Hypothalamus (tissue), 51 donors: ENCODE measurements at regions not wholly inside any gene's neighbourhood (a gene's known extent, or its start where the extent isn't known, plus 50 kb on each side); places are given as distances from the start of the nearest gene placed in this dataset.

Experiments used
- DNase-seq, 51 donors: peaks; one replicate each; lab custom pipeline; 2025; lab: John Stamatoyannopoulos, UW

DNA sequence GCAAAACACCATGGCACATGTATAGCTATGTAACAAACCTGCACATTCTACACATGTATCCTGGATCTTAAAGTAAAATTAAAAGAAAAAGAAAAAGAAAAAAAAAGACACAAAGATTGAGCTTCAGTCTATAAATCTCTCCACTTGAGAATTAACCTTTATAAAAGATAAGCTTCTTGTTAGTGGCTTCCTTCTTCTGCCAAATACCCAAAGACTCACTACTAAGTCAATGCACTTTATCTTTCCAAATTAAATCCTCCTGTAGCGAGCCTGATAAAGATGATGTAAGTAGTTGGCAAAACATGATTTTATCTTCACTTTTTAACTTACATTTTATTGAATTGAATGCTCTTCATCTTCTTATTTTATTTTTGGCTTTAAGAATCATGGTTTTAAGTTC is 349.9 kb downstream of the TRIB2 start:
- DNase-seq: no peak

DNA sequence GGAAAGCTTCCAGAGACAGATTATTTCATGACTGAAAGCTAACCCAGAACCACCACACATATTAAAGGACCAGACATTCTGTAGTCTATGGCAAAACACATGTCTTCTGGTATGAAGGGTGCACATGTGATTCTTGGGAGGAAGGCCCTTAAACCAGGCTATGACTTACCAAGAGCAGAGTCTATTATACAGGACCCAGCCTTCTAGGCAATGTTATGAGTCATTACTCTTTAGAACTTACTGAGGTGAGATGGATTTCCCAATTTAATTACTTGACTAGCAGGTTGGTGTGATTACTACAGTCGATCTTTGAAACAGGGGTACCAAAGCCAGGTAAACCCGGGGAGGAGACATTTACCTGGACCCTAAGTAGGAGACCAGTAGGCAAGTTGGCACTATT is 350.8 kb downstream of the TRIB2 start:
- no peak for DNase-seq

DNA sequence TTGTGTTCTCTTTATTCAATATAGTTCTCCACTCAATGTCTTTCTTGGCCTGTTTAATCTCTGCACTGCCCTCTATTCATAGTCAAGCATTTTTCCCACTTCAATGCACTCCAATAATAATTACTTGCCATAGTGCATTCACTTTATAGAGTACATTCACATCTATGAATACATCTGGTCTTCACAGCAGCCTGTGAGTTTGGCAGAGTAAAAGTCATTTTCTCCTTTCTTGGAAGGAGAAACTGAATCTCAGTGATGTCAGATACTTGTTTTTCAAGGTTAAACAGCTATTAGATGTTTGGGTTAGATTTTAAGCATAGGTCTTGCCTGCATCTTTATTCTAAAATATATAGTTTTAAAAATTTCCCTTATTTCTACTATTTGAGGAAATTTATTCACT is 373.2 kb downstream of the TRIB2 start:
- DNase-seq: no peak

DNA sequence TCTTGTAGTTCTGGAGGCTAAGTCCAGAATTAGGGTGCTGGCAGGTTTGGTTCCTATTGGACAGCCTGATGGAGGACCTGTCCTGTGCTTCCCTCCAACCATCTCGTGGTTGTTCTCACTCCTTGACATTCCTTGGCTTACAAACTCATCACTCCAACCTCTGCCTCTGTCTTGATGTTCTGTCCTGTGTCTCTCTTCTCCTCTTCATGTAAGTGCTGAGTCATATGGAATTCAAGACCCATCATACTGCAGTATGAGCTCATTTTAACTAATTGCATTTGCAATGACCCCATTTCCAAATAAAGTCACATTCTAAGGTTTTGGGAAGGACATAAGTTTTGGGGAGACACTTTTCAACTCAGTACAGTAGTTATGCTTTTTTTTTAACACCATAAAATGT is 374.7 kb downstream of the TRIB2 start:
- no peak for DNase-seq

DNA sequence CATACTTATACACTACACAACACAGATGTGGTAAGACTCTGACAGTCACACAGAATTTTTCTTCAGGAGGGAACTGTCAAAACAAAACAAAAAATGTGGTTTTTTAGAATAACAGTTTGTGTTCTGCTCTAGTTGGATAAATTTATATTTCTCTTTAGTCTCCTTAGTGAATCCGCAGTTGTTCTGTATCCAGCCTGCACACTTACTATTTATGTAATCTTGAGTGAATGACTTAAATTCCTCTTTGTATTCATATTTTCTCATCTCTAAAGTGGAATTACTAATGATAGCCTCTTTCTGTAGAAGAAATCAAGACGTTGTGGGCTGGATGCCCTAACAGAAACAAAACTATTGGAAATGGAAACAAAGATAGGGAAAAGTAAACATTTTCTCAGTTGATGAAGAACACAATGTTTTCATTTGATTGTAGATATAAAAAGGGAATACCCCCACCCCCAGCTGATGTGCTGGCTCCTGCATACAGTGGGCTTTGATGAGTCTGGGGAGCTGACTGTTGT is 375.2 kb downstream of the TRIB2 start:
- no peak for DNase-seq

DNA sequence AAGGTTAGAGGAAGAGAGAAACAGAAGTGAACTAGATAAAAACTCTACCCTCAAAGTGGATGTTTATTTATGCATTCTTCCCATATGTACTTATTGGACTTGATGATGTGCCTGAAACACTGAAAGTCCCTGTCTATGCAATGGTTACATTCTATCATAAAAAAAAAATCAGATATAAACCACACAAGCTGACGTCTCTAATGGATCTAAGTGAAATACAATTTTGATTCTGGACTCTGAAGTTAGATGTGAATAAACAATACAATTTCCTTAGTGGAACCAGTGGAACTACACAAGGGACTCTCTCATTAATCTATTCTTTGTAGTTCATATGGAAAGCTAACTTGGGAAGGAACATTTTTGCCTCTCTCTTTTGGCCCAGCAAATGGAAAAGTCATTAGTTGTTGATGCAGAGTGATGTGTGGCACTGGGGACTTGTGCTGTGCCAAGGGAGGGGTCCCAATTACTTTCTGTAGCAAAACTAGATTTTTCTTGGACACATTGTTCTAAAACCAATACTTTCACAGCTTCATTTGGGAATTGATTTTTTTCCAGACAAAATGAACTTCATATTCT is 376.8 kb downstream of the TRIB2 start:
- DNase-seq: no peak

DNA sequence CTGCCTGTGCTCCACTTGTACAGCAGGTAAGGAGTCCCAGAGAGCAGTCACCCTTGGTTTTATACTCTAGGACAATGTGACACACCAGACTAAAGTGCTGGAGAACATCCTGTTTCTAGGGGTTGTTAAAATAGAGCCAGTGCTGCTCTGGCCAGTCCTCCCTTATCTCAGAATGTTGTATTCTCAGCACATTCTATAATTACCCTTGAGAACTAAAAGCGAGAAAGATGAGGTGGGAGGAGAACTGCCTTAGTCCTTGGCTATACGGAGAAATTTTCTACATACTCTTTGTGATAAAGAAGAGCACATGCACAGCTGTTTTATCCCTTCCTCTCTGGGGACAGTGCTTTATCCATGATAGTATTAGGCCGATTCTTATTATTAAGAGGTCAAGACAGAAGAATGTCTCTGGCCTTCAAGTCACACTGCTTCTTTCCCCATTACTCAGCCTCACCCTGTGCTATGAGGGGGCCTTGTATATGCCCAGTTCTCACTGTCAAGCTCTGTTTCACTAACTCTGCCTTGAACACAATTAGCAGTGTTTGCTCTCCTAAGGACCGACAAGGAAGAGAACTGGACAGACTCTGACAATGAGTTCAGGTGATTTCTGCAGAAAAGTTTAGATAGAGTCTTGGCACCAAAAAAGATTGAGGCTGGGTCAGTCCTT is 385.8 kb downstream of the TRIB2 start:
- DNase-seq: no peak

DNA sequence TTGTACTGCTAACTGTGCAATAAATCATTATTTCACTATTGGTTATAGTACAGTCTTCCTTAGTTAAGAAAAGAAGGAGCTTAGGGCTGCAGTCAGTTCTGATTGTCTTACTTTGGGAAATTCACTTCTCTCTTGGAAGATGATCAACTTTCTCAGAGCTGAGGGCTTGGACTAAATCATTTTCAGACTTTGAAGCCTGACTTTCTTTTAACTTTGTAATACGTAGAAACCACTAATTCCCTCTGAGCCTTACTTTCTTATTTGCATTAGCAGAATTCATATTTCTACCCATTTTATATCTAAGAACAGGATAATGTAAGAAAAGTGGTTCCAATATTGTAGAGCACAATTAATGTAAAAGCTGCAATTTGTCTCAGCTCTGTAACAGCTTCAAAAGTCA is 386.4 kb downstream of the TRIB2 start:
- DNase-seq: no peak

DNA sequence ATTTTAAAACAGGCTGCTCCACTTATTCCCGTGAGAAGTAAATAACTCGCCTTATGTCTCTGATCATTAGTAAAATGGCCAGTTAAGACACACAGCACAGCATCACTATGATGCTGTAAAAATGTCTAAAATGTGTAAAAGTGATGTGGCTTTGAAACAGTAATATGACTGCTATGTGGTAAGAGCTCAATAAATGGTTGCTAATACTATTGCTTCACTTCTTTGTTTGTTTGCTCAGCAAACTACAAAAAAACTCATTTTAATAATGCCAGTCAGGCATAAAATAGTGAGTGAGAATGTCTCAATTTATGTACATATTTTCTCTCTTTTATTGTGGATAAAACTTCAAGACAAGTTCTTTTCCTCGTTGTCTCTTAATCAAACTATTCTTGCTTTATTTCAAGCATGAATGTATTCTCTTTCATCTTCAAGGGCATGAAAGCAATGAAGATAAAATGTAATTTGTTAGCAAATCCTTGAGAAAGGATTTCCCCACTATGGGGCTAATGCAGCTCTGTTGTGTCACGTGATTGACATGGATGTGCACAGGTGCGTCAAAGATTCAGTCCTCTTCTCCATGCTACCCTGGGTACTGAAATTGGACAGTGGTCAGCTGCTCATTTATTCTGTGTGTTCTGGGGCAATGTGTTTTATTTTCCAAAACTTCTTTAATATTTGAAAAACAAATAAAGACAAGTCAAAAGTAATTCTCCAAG is 387.2 kb downstream of the TRIB2 start:
- no peak for DNase-seq

DNA sequence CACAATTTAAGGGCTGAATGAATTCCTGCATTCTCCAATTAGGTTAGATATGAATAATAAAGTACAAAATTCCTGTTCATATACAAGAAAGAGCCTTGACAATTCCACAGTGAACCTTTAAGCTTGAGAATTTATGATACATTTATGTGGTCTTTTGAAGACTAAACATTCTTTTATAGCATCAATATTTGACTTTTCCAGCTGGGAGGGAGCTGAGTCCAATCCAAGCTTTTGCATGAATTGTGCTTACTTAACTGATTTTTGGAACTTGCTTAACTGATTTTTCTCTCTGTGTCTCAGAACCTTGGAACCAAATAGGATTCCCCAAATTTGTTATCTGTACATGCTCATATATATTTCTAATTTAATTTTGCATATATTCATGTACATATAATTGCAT is 388.0 kb downstream of the TRIB2 start:
- no peak for DNase-seq

DNA sequence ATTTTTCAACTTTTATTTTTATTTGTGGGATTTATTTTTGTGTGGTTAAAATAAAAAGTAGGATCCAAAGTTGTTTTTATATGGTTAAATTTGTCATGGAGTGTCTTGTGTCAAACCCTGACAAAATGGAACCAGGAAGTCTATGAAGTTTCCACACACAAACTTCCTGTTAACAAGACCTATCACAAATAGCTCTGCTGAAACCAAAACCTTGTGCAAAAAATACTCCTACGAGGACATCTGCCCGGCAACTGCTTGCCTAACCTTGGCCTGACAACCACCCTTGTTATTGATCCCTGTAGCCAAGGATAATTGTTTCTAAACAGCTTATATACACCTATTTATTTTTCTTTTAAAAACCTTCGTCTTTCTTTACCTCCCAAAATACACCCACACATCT is 389.6 kb downstream of the TRIB2 start:
- DNase-seq: no peak

DNA sequence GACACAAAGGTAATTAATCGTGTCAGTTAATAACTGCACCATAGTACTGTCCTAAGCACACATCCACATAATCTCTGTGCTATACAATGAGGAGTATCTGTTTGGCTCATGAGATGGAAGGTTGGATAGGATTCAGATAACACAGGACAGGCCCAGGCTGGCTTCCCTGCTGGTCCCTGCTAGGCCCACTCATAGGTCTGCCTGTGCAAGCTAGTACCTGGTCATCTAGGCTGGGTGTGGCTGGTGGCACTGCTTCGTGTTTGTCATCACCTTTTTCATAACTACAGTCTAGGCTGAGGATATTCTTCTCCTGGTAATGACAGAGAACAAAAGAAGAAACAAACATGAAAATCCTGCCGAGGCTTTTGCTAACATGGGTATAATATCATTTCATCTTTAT is 392.8 kb downstream of the TRIB2 start:
- DNase-seq: no peak

DNA sequence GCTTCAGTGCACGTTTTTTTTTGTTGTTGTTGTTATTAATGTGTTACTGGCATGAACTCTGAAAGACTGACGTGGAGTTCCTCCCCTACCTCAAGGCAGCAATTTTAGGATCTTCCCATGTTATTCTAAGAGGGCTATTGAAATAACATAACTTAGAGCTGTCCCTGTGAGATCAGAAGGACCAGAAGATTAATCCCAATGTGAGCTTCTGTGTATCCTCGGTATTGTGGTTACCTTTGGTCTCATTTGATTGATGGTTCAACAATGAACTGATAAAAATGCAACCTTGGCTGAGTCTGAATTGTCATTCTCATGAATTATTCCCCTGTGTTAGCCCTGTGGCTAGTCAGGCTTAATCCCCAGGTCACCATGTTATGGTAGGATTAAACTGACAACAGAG is 394.1 kb downstream of the TRIB2 start:
- DNase-seq: no peak

DNA sequence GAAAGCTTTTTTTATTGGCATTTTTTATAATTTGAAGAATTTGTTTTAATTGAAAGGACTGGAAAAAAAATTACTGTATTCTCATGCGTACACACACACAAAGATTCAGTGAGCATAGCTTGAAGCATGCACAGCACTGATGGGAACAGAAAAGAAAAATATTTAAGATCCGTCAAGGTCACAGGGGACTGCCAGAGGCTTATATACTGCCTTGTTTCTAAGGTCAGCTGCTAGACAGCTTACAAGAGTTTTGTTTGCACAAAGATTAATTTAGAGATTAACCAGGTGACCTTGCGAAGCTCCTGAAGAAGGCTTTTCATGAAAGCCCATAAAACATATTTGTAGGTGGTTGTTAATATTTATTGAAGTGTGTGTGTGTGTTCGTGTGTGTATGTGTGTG is 396.3 kb downstream of the TRIB2 start:
- no peak for DNase-seq

DNA sequence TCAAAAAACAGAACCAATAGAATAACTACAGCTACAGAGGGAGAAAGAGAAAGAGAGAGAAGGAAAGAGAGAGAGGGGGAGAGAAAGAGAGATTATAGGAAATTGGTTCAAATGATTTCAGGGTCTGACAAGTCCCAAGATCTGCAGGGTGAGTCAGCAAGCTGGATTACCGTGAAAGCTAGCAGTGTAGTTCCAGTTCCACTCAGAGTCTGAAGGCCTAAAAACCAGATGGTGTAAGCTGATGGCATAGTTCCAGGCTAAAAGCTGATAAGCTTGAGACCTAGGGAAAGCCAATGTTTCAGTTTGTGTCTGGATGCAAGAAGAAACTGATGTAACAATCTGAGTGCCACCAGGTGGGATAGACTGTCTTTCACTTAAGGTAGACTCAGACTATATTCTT is 397.7 kb downstream of the TRIB2 start:
- DNase-seq: no peak

DNA sequence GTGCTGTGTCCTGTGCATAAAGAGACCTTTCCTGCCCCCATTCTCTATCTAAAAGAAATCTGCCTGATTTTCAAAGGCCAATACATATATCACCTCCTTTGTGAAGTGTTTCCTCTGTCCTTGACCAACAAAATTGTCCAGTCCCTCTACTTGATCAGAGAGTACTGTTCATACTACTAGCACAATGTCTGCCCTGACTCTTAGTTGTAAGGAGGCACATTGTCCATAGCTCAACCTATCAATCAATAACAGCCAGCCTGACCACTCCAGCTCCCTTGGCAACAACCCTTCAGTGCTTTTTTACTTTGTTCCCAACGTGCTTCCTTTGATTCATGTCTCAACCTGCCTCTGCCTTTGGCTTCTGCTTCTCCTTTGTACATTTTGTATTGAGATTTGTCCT is 398.9 kb downstream of the TRIB2 start:
- DNase-seq: no peak

DNA sequence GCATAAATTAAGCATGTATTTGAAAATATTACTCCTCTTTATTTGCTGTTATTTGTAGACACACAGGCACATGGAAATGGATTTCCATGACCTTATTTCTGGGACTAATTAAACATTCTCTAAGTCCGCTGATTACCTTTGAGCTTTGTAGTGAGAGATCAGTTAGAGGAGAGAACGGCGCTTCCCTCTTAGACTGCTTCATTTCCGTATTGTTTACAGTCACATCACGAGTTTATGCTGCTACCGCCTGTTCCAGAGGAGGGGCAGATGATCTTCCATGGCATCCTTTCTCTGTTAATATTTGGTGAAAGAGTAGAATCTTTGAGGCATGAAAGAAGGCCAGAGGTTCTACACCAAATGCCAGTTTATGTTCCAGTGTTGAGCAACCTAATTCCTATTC is 404.4 kb downstream of the TRIB2 start:
- DNase-seq: no peak

DNA sequence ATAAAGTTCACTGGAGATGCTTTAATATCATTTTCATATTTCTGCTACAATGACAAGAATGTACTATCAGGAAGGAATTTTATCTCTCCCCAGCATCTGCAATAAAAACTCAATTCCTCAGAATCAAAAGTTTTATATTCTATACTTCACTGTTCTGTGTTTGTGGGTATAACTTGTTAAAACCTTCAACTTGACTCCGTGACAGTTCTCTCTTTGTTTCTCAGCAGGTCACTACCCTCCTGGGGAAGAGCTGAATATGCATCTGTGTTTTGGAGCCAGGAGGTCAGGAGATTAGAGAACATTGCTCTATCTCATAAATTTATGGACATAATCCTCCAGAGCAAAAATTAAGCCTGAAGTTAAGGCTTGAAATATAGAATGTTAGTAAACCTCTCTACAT is 411.4 kb downstream of the TRIB2 start:
- DNase-seq: no peak

DNA sequence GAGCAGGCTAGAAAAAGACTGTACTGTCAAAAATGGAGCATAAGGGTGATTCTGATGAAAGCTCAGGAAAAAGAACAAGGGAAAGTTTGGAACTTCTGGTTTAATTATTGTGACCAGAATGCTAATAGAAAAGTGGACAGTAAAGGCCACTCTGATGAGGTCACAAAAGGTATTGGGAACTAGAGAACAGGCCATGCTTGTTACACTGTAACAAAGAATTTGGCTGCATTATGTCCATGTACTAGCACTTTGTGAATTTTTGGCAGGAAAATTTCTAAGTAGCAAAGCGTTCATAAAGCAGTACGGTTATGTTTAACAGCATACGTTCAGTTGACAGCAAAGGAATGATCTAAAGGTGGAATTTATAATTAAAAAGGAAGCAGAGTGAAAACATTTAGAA is 418.6 kb downstream of the TRIB2 start:
- no peak for DNase-seq

DNA sequence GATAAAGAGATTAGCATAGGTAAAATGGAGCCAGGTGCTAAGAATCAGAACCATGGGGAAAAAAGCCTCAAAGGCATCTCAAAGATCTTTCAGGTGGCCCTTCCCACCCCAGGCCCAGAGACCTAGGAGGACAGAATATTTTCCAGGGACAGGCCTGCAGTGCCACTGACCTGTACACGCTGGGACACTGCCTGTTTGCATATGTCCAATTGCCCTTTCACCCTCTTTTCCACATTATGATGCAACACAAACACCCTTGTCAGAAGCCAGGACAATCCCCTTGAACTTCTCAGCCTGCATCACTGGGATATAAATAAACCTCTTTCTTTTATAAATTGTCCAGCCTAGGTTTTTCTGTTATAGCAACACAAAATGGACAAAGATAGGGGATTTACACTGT is 419.1 kb downstream of the TRIB2 start:
- no peak for DNase-seq

DNA sequence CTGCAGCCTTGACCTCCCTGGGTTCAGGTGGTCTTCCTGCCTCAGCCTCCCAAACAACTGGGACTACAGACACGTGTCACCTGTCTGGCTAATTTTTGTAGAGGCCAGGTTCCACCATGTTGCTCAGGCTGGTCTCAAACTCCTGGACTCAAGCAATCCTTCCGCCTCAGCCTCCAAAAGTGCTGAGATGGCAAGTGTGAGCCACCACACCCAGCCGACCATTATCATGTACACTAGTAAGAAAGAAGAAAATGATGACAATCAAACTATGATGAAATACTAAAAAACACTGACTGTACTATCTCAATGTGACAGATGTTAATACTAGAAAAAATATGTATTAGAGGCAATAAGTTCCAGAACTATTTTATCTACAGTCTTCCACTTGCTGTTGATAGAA is 420.9 kb downstream of the TRIB2 start:
- no peak for DNase-seq

DNA sequence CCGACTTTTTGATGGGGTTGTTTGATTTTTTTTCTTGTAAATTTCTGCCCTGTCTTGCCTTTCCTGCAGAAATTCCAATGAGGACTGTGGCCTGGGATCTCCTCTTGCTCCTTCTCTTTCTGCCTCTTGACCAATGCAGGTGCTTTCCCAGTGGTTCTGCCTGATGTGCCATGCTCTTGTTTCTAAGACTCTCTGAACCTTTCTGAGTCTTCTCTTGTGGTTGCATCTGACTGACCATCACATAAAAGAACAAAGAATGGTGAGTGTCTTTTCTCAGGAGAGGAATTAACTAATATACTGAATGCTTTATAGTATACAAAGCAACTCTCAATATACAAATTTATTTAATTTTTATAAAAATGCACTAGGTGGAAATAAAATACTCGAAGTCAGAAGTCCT is 424.6 kb downstream of the TRIB2 start:
- DNase-seq: no peak
